WTC11 (cell line): ENCODE measurements at regions not wholly inside any gene's neighbourhood (a gene's known extent, or its start where the extent isn't known, plus 50 kb on each side); places are given as distances from the start of the nearest gene placed in this dataset.

ENCODE experiments used
- ATAC-seq: fragments of 200-7000 bp; cut with Tn5 transposase; 2 replicates; pipeline ENCODE4 v1.10.0; 2021; ENCODE audit warnings: mild to moderate bottlenecking, moderate library complexity
- CTCF ChIA-PET: fragments of 300-600 bp; sonication (Branson Sonifier 250); formaldehyde crosslinking; loops from one replicate; lab custom pipeline; 2021; ENCODE audit warnings: antibody characterized with exemption; lab: Charles Lee
- POLR2A ChIA-PET: fragments of 350-600 bp; sonication (Branson Sonifier 250); formaldehyde crosslinking; loops from one replicate; lab custom pipeline; 2021; ENCODE audit warnings: antibody characterized with exemption; lab: Charles Lee
- DNase-seq: peaks from one replicate; pipeline ENCODE4 v3.0.0; 2021; ENCODE audit warnings: low spot score
- H3K27ac Mint-ChIP-seq: 2 replicates; pipeline ENCODE4 v1.8.0; 2021; ENCODE audit warnings: mixed read lengths
- H3K27me3 Mint-ChIP-seq: 2 replicates; pipeline ENCODE4 v1.8.0; 2021; ENCODE audit warnings: low read depth, mild to moderate bottlenecking, moderate library complexity, mixed read lengths
- H3K36me3 Mint-ChIP-seq: 2 replicates; pipeline ENCODE4 v1.8.0; 2021; ENCODE audit warnings: mixed read lengths
- H3K4me1 Mint-ChIP-seq: 2 replicates; pipeline ENCODE4 v1.8.0; 2022; ENCODE audit warnings: mixed read lengths
- H3K4me3 Mint-ChIP-seq: 2 replicates; pipeline ENCODE4 v1.8.0; 2021; ENCODE audit warnings: mild to moderate bottlenecking, moderate library complexity, mixed read lengths
- H3K9me3 Mint-ChIP-seq: 2 replicates; pipeline ENCODE4 v1.8.0; 2021; ENCODE audit warnings: mixed read lengths
- ARID4B ChIP-seq: sonication (generic); formaldehyde crosslinking; IDR thresholded peaks from 2 replicates; pipeline ENCODE4 v1.8.0; 2023; ENCODE audit warnings: missing genetic modification reagents, mild to moderate bottlenecking, borderline replicate concordance
- ATF6 ChIP-seq: sonication (generic); formaldehyde crosslinking; IDR thresholded peaks from 2 replicates; pipeline ENCODE4 v1.8.1; 2023; ENCODE audit warnings: mild to moderate bottlenecking, missing genetic modification reagents
- CDX4 ChIP-seq: fragments of 250-450 bp; sonication (Bioruptor Pico); IDR thresholded peaks from 2 replicates; pipeline ENCODE4 v1.9.0; 2021; ENCODE audit warnings: moderate library complexity, mild to moderate bottlenecking, inconsistent platforms, borderline replicate concordance
- E2F4 ChIP-seq: sonication (generic); formaldehyde crosslinking; IDR thresholded peaks from 2 replicates; pipeline ENCODE4 v1.8.1; 2022; ENCODE audit warnings: low read depth, mild to moderate bottlenecking, moderate library complexity, missing genetic modification reagents, borderline replicate concordance
- ELF4 ChIP-seq: sonication (generic); formaldehyde crosslinking; IDR thresholded peaks from 2 replicates; pipeline ENCODE4 v1.8.1; 2022; ENCODE audit warnings: low read depth, mild to moderate bottlenecking, moderate library complexity, missing genetic modification reagents
- ESRRA ChIP-seq: sonication (generic); formaldehyde crosslinking; IDR thresholded peaks from 2 replicates; pipeline ENCODE4 v1.8.1; 2022; ENCODE audit warnings: mild to moderate bottlenecking, missing genetic modification reagents, borderline replicate concordance
- ETV6 ChIP-seq: sonication (generic); formaldehyde crosslinking; IDR thresholded peaks from 2 replicates; pipeline ENCODE4 v1.8.1; 2022; ENCODE audit warnings: mild to moderate bottlenecking, missing genetic modification reagents
- IRF1 ChIP-seq: sonication (generic); formaldehyde crosslinking; IDR thresholded peaks from 2 replicates; pipeline ENCODE4 v1.8.0; 2023; ENCODE audit warnings: missing genetic modification reagents
- KAT7 ChIP-seq: sonication (generic); formaldehyde crosslinking; IDR thresholded peaks from 2 replicates; pipeline ENCODE4 v1.8.1; 2023; ENCODE audit warnings: missing genetic modification reagents, mild to moderate bottlenecking, borderline replicate concordance
- NR3C1 ChIP-seq: sonication (generic); formaldehyde crosslinking; conservative IDR thresholded peaks from 2 replicates; pipeline ENCODE4 v1.8.1; 2023; ENCODE audit warnings: low read depth, mild to moderate bottlenecking, missing genetic modification reagents
- RELA ChIP-seq: sonication (generic); formaldehyde crosslinking; IDR thresholded peaks from 2 replicates; pipeline ENCODE4 v1.8.1; 2022; ENCODE audit warnings: missing genetic modification reagents, mild to moderate bottlenecking, borderline replicate concordance
- RORB ChIP-seq: fragments of 250-450 bp; sonication (Bioruptor Pico); IDR thresholded peaks from 2 replicates; pipeline ENCODE4 v1.9.0; 2021; ENCODE audit warnings: mild to moderate bottlenecking
- SMAD3 ChIP-seq: sonication (generic); formaldehyde crosslinking; IDR thresholded peaks from 2 replicates; pipeline ENCODE4 v1.8.0; 2022; ENCODE audit warnings: missing genetic modification reagents, mild to moderate bottlenecking, borderline replicate concordance
- STAT6 ChIP-seq: sonication (generic); formaldehyde crosslinking; conservative IDR thresholded peaks from 2 replicates; pipeline ENCODE4 v1.8.1; 2023; ENCODE audit warnings: mild to moderate bottlenecking, low read depth, missing genetic modification reagents, moderate library complexity
- USF2 ChIP-seq: sonication (generic); formaldehyde crosslinking; IDR thresholded peaks from 2 replicates; pipeline ENCODE4 v1.8.1; 2023; ENCODE audit warnings: mild to moderate bottlenecking, missing genetic modification reagents, moderate library complexity

- POLR2A ChIA-PET = no interaction called here
- Mint-ChIP-seq H3K36me3 (peaks cover 29% of the 10 kb centered on the region), H3K4me3 (no peak overlapping the region), H3K27ac (no peak overlapping the region), H3K27me3 (peaks cover 10% of the 10 kb centered on the region), H3K4me1 (no peaks in the 10 kb centered on the region), H3K9me3 (peaks cover 42% of the 10 kb centered on the region)
- TF ChIP-seq E2F4 (CRISPR knock-in tag) (no peak), SMAD3 (no peak), NR3C1 (no peak), ETV6 (CRISPR knock-in tag) (no peak), STAT6 (CRISPR knock-in tag) (no peak), ATF6 (CRISPR knock-in tag) (no peak), USF2 (0 out of 2 replicates have a peak, but pooled peaks have one; percentile 31)
- CTCF ChIA-PET = no interaction called here
- no peak for ATAC-seq
- DNase-seq = no peak
Observed at GRCh38 chr20:24868396-24868927, 80.6 kb upstream of the CST7 start.

GRCh38 chr20:24868959-24869358 is 80.1 kb upstream of the CST7 start:
- peaks cover 37% of the 10 kb centered on the region for H3K9me3 Mint-ChIP-seq
- POLR2A ChIA-PET = no interaction called here
- H3K4me3 Mint-ChIP-seq = no peak overlapping the region
- DNase-seq (no peak), ATAC-seq (no peak)
- H3K27ac Mint-ChIP-seq = no peak overlapping the region
- peaks cover 25% of the 10 kb centered on the region for H3K36me3 Mint-ChIP-seq
- CTCF ChIA-PET = no interaction called here
- H3K27me3 Mint-ChIP-seq = peaks cover 7% of the 10 kb centered on the region
- no peaks in the 10 kb centered on the region for H3K4me1 Mint-ChIP-seq
- no peak for TF ChIP-seq ELF4 (CRISPR knock-in tag)
- no peak for TF ChIP-seq ESRRA (CRISPR knock-in tag)
- TF ChIP-seq RELA = no peak
- no peak for TF ChIP-seq IRF1 (CRISPR knock-in tag)
- no peak for TF ChIP-seq ARID4B (CRISPR knock-in tag)
- TF ChIP-seq RORB (CRISPR knock-in tag) = no peak
- TF ChIP-seq CDX4 (CRISPR knock-in tag) = no peak
- no peak for TF ChIP-seq KAT7 (CRISPR knock-in tag)
